GM21619 (cell line): ENCODE measurements at regions not wholly inside any gene's neighbourhood (a gene's known extent, or its start where the extent isn't known, plus 50 kb on each side); places are given as distances from the start of the nearest gene placed in this dataset.
"Not testable (repeated sequence)": the region's sequence is repeated elsewhere in the genome, so short reads cannot be mapped to it uniquely, and the experiment has no call there.

ENCODE experiments used
- ATAC-seq: cut with Tn5 transposase; IDR thresholded peaks from one replicate; pipeline ENCODE4 v1.9.1; 2021; ENCODE audit not compliant: unreplicated experiment

DNA sequence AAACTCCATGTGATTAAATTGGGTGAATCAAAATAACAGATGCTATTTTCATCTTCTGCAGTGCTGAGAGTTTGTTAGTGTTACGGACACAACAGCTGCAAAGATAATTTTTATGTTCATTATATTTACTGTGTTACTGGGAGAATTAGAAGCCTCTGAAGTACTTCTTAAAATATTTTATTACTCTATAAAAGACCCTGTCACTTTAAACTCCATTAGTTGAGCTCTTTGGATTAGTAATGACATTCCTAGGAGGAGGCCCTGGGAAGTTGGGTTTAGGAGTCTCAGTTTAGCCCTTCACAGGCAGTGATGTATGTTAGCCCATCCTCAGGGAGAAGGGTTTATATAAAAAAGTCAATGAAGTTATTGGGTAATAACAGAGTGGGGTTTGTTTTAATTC lies 596.7 kb downstream of the JRKL start:
- ATAC-seq: no peak

DNA sequence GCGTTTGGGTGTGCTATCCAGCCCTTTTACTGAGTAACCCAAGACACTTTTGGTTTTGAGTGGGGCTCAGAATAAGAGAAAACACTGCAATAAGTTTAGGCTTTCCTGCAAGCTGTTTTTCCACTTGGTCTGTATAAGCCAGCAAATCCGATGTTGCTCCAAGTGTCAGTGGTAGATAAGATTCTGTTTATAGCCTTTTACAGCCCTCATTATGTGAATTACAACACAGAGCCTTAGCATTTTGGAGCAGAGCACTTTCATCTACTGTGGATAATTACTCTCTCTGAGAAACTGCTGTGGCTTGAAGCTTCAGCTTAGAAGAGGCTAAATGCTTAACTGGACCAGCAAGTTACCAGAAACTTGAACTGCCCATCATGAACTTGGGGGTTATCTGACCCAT lies 601.1 kb downstream of the JRKL start:
- no peak for ATAC-seq

DNA sequence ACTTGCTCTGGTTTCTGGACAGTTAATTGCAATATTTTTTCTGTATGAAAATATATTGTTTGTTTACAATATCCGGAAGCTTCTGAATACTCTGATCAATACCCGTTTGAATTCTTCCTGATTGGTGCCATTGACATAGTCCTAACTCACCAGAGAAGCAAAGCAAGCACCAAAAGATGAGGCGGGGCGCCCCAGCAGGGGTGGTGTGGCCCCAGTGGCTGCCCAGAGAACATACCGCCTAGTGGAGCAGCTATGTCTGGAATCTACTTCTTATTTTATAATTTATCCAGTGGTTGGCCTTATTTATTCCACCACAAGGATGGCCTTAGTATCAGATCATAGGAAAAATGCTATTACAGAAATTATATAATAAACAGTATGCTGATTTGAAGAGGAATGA lies 610.7 kb downstream of the JRKL start:
- no peak for ATAC-seq

DNA sequence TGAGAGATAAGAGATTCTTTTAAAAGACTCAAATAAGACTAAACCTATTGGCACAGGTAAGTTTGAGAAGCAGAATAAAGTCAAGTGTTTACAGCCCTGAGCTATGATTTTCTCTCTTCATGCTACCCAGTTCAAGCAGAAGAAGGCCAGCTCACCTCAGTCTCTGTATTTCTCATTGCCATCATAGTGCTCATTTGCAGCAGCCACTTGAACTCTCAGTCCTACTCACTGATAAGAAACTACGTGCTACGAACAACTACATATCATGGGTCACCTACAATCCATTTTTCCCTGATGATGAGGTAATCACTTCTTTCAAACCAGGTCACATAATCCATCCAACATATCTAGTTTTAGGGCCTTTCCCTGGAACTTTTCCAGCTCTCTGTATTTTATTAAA lies 617.5 kb downstream of the JRKL start:
- ATAC-seq: no peak

DNA sequence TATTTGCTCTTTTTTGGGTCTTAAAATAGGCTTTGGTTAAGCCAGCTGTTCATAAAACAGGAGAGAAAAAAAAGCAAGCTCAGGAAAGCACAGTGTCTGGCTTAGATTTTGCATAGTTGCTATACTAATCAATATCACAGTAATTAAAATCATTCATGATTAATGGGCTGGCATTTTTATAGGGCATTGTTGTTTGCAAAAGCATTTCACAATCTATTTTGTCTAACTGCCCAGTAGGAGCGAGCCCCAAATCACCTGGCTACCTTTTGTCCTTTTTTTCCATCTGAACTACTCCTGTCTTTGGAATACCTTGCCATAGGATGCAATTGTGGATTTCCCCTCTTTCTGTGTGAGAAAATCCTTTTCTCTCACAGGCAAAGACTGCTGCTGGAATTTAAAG lies 619.8 kb downstream of the JRKL start:
- ATAC-seq: no peak

DNA sequence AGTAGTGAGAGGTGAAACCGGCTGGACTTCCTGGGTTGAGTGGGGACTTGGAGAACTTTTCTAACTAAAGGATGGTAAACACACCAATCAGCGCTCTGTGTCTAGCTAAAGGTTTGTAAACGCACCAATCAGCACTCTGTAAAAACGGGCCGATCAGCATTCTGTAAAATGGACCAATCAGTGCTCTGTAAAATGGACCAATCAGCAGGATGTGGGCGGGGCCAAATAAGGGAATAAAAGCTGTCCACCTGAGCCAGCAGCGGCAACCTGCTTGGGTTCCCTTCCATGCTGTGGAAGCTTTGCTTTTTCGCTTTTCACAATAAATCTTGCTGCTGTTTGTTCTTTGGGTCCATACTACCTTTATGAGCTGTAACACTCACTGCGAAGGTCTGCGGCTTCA lies 621.2 kb downstream of the JRKL start:
- not testable (repeated sequence) for ATAC-seq

DNA sequence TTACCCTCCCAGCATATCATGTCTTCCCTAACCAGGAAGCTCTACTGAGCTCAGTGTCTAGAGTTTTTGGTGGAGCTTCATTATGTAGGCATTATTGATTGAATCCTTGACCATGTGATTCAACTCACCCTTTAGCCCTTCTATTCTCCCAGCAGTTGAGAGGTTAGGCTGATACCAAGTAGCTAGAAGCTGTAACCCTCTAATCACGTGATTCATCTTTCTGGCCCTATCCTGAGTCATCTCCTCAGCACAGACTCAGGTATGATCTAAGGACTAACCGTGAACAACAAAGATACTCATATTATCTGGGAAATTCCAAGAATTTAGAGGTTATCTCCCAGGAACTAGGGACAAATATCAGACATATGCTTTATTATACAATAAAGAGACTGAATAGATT lies 625.5 kb downstream of the JRKL start:
- ATAC-seq: no peak

DNA sequence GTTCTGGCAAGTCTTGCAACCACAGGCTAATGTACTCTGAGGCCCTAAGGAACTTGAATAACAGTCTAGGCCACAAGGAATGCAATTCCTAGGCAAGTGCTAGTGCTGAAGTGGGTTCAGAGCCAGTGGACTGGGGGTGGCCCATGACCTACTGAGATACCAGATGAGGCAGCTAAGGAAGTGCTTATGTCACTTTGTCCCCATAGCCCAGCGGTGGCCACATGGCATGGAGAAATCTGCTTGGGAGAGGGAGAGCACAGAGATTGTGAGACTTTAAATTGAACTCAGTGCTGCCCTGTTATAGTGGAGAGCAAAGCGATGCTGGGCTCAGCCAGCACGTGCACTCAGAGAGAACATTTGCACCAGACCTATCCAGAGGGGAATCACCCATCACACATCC lies 629.5 kb downstream of the JRKL start:
- ATAC-seq: no peak

DNA sequence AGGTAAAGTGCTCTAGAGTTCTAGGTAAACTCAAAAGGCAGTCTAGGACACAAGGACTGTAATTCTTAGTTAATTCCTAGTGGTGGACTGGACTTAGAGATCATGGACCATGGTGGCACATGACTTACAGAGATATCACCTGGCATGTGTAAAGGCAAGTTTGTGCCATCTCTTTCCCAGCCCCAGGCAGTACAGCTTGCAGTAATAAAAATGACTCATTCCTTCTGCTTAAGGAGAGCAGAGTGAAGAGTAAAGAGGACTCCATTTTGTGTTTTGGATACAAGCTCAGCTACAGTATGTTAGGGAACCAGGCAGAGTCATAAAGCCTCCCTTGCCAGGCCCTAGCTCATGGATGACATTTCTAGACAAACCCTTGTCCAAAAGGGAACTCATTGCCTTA lies 629.9 kb downstream of the JRKL start:
- no peak for ATAC-seq

DNA sequence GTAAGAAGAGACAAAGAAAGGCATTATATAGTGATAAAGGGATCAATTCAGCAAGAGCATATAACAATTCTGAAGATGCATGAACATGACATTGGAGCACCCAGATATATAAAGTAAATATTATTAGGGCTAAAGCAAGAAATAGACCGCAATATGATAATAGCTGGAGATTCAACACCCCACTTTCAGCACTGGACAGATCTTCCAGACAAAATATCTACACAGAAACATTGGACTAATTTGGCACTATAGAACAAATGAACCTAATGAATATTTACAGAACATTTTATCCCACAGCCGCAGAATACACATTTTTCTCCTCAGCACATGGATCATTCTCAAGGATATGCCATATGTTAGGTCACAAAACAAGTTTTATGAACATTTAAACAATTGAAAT lies 633.1 kb downstream of the JRKL start:
- ATAC-seq: no peak

DNA sequence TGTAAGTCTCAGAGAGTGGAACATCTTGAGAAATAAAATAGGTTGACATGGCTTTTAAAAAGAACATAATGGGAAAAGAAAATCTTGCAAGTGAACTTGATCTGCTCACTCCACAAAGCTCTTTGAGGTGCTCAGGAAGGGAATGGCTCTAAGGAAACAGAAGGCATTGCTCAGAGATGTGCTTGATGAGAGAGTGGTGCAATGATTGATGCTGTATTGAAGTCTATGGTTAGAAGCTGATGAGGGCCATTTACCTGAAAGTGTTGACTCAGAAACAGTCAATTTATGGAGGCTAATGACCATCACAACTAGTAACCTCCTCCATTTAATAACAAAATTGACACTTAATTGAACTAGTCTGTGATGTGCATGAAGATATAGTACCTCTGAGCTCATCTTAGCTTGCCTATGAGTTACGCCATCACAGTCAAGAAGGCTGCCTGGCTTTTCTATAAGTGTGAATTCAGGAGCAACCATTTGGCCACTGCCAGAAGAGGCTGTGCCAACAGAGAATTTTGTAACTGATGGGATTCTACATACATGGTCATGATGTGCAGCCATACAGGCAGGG lies 639.1 kb downstream of the JRKL start:
- ATAC-seq: no peak

DNA sequence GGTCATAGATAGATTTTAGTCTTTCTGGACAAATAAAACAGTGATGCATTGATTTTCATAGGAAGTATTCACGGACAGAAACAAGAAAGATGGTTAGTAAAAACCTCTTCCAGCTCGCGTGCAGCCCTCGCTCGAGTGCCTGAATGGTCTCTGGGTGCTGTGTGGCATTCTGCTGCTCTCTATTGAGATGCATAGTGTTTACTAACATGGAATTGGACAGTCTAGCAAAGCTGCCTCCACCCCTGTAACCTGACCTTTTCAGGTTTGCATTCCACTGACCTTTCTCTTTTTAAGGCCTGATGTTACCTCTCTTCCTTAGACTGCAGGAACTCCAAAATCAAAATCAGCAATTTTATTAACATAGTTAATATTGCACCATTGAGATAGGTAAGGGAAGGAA lies 643.4 kb downstream of the JRKL start:
- no peak for ATAC-seq

DNA sequence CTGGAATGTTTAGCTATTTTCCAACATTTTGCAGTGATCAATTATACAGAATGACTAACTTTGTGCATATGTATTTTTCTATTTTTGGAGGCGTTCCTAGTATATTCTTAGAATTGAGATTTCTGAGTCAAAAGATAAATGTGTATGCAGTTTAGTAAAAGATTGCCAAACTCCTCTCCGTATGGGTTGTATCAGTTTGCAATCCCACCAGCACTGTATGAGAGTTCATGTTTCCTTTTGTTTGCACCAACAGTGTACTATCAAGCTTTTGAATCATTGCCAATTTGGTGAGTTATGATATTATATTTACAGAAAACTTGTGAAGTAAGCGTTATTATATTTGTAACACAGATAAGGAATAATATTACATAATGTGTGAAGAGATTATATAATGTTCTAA lies 658.7 kb downstream of the JRKL start:
- ATAC-seq: no peak

DNA sequence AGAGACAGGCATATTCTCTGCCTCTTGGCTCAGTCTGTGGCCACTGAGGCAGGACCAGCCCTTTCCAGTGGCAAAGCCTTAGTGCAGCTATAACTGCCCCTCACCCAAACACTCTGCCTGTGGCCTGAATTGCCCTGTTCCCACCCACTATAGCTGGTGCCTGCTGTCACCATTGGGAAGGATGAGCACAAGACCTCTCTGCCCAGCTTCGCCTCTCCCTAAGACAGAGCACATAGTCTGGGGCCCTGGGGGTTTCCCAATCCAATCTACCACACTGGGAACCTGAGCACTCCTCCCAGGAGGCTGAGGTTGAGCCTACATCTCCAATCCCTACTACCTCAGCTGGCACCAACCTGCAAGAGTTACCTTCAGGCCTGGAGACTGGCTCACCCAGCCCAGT lies 670.4 kb downstream of the JRKL start:
- ATAC-seq: no peak

DNA sequence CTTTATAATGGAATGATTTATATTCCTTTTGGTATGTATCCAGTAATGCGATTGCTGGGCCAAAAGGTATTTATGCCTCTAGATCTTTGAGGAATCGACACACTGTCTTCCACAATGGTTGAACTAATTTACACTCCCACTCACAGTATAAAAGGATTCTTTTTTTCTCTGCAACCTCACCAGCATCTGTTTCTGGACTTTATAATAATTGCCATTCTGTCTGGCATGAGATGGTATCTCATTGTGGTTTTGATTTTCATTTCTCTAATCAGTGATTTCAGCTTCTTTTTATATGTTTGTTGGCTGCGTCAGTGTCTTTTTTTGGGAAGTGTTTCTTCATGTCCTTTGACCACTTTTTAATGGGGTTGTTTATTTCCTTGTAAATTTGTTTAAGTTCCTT lies 679.3 kb downstream of the JRKL start:
- ATAC-seq: no peak

DNA sequence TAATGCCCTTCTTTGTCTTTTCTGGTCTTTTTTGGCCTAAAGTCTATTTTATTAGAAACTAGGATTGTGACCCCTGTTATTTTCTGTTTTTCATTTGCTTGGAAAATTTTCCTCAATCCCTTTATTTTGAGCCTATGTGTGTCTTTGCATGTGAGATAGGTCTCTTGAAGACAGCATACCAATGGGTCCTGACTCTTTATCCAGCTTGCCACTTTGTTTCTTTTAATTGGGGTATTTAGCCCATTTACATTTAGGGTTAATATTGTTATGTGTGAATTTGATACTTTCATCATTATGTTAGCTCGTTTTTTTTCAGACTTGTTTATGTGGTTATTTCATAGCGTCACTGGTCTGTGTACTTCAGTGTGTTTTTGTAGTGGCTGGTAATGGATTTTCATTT lies 682.6 kb downstream of the JRKL start:
- no peak for ATAC-seq

DNA sequence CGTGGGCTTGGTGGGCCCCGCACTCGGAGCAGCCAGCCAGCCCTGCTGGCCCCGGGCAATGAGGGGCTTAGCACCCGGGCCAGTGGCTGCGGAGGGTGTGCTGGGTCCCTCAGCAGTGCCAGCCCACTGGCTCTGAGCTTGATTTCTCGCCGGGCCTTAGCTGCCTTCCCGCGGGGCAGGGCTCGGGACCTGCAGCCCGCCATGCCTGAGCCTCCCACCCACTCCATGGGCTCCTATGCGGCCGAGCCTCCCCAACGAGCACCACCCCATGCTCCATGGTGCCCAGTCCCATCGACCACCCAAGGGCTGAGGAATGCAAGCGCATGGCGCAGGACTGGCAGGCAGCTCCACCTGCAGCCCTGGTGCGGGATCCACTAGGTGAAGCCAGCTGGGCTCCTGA lies 686.9 kb downstream of the JRKL start:
- ATAC-seq: not testable (repeated sequence)

DNA sequence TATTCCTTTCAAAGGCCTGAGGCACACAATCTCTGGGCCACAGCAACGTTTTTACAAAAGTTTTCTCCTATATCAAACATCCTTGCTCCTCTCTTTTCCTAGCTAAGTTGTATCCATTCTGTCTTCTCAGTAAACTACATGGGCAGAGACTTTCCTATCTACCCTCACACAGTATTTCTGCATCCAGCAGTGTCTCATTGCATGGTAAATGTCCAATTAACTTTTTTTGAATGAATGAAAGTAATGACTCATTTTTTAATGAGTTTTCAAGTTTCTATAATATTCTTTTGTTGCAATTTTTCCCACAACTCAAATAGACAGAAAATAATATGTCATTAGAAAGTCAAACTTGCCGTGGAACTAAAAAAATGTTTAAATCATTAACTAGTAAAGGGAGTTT lies 688.6 kb downstream of the JRKL start:
- ATAC-seq: no peak

DNA sequence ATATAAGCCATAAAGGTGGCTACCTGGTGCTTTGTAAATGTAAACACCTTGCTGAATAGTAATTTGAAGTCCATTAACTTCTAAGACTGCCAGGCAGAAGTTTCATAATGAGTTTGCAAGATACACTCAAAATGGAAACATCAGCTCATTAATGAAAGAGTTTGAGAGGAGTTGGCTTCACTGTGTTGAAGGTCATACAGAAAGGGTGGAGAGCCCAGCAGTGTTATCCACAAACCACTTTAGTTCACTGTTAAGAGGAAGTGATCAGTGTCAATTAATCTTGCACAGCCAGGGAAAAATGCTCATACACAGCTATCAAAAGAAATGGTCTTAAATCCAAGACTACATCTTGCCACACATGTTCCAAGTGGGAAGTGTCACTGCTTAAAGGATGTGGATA lies 689.4 kb downstream of the JRKL start:
- ATAC-seq: no peak

DNA sequence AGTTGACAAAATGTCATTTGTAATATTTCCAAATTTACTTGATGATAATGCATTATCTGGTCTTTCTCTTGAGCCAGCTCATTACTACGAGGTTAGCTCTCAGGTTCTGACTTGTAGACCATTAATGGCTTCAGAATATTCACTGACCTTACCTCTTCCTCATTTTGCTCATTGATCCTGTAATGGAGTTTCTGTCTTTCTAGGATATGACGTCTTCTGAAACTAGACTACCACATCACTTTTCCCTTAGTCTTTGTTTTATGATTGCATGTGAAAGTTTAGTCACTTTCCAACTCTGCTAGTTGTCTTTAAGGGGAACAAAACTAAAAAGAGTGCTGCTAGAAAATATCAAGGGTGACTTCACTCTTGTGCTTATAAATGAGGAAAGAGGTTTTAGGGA lies 697.6 kb downstream of the JRKL start:
- no peak for ATAC-seq

DNA sequence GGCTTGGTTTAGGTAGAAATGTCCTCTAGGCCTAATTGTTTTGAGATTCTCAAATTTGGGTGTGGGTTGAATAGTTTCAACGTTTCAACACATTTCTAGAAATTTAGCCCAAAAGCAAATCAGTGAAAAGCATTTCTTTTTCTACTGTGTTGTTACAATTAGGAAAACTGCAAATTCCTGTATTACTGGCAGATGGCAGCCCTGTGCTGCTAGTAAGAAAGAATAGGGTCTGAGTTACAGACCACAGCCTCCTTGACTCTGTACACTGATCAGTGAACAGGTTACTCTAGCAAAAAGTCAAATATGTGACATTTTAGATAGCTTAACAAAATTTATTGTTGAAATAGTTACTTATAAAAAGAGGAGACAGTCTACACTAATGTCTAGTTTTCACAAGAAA lies 703.0 kb downstream of the JRKL start:
- ATAC-seq: no peak

DNA sequence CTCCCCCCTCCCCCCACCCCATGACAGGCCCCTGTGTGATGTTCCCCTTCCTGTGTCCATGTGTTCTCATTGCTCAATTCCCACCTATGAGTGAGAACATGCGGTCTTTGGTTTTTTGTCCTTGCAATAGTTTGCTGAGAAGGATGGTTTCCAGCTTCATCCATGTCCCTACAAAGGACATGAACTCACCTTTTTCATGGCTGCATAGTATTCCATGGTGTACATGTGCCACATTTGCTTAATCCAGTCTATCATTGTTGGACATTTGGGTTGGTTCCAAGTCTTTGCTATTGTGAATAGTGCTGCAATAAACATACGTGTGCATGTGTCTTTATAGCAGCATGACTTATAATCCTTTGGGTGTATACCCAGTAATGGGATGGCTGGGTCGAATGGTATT lies 712.4 kb downstream of the JRKL start:
- not testable (repeated sequence) for ATAC-seq

DNA sequence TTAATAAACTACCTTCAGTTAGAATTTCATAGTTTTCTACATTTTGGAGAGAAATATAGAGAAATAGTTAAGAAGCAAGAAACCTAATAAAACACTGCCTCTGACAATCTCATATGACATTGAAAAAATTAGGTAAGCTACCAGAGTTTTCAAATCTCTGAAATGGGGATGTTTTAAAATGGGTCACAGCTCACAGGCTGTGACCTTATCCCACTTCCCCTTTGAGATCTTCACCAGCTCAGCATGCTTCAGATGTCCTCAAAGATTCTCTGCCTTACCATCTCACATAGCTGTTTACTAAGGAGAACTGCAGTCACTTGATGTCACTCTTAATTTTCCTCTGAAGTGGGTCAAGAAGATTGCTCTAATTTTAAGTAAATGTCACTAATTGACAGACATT lies 717.8 kb downstream of the JRKL start:
- no peak for ATAC-seq

DNA sequence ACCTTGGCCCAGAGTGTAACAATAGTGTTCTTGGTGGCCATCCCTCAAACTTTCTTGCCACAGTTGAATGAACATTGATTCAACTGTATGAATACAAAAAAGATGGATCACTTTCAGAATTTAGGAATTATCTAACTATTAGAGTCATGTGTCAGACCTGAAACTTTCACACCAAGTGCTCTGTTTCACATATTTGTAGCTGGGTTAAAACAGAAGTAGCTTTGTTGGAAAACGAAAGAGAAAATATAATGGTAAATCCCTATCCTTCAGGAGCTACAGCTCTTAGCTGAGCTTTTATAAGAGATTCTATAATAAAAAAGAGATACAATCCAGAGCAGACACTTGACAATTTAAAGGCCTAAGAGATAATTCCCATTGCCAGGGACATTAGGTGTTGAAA lies 719.3 kb downstream of the JRKL start:
- no peak for ATAC-seq
